Mucosa of descending colon (tissue), 3 donors: ENCODE measurements at regions not wholly inside any gene's neighbourhood (a gene's known extent, or its start where the extent isn't known, plus 50 kb on each side); places are given as distances from the start of the nearest gene placed in this dataset.
"Not testable (repeated sequence)": the region's sequence is repeated elsewhere in the genome, so short reads cannot be mapped to it uniquely, and the experiment has no call there.

Experiments
- ATAC-seq: fragments of 200-7000 bp; cut with Tn5 transposase; one replicate; pipeline ENCODE4 v1.9.1; 2020; ENCODE audit warnings: mild to moderate bottlenecking, moderate library complexity
- DNase-seq, 3 donors: peaks; one replicate each; pipeline ENCODE4 v3.0.0-alpha.2; 2020
- H3K36me3 ChIP-seq: fragments of 200-600 bp; one replicate; pipeline ENCODE4 v1.8.0; 2021; ENCODE audit warnings: low read depth, mild to moderate bottlenecking
- H3K4me1 ChIP-seq: fragments of 200-600 bp; one replicate; pipeline ENCODE4 v1.8.0; 2021; ENCODE audit warnings: low read depth, mild to moderate bottlenecking
- H3K4me3 ChIP-seq: fragments of 200-600 bp; one replicate; pipeline ENCODE4 v1.8.0; 2021; ENCODE audit warnings: mild to moderate bottlenecking
- H3K9me3 ChIP-seq: fragments of 200-600 bp; one replicate; pipeline ENCODE4 v1.8.0; 2021; ENCODE audit warnings: mild to moderate bottlenecking
- intact Hi-C, 2 donors: fragments of 100-400 bp; cut with DNase I in 1 of 2; cut with micrococcal nuclease in 1 of 2; formaldehyde crosslinking; loops; one replicate each; pipeline versions ENCODE4 v1.11.0 to v1.11.1; 2022; cut with DNase I, micrococcal nuclease
- TF ChIP-seq, protein P1 (sequence below): fragments of 200-600 bp; IDR thresholded peaks from one replicate; pipeline ENCODE4 v1.8.0; 2022; ENCODE audit warnings: antibody characterized with exemption, mild to moderate bottlenecking
- donor health status: DM: no; HTN: no; CAD: no; lungs with moderate emphysema.
- donor health status: DM: no; HTN: no; CAD: no.
- donor health status: DM: no; HTN: yes; CAD: no.

DNA sequence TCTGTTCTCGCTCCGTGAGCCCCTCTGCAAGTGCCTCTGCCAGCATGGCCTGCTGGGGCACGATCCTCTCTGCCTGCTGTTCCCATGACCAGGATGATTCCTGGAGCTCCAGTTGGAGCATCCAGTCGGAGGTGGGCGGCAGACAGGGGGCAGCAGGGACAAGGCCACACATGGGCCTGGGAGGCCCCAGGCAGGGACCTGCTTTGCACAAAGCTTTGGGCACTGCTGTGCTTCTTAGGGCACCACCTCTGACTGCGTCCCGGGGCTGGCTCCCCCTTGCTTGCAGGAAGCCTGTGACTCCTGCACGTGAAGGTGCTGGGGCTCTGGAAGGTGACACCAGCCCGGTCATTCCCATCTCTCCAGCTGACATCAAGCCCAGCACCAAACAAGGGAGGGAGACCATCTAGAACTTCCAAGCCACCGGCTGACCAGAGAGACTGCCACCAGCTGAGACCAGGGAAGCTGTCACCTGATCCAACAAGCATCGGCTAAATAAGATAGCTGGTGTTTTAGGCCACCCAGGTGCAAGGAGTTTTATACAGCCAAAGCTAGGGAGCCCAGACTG is 174.8 kb upstream of the FOXD4L5 start:
- intact Hi-C loops = no loop called here
- TF ChIP-seq, protein P1, sequence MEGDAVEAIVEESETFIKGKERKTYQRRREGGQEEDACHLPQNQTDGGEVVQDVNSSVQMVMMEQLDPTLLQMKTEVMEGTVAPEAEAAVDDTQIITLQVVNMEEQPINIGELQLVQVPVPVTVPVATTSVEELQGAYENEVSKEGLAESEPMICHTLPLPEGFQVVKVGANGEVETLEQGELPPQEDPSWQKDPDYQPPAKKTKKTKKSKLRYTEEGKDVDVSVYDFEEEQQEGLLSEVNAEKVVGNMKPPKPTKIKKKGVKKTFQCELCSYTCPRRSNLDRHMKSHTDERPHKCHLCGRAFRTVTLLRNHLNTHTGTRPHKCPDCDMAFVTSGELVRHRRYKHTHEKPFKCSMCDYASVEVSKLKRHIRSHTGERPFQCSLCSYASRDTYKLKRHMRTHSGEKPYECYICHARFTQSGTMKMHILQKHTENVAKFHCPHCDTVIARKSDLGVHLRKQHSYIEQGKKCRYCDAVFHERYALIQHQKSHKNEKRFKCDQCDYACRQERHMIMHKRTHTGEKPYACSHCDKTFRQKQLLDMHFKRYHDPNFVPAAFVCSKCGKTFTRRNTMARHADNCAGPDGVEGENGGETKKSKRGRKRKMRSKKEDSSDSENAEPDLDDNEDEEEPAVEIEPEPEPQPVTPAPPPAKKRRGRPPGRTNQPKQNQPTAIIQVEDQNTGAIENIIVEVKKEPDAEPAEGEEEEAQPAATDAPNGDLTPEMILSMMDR = no peak
- no peak for ATAC-seq

DNA sequence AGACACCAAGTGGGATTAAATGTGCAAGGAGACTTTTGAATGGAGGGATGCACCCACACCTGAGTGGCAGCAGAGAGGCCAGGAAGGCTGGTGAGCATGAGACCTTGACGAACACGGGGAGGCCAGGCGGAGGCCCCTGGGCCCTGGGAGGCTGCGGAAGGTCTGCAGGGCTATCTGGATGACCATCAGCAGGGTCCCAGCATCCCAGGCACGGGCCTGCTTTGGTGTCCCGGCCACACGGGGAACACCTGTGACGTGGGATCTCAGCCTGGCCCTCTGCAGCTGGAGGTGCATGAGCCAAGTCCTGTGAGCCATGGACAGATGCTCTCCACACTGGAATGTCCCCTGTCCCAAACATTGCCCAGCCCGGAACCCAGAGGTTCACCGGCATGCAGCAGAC is 174.0 kb upstream of the FOXD4L5 start:
- Histone ChIP-seq H3K4me1 (no peaks in the 10 kb centered on the region), H3K36me3 (no peaks in the 10 kb centered on the region), H3K9me3 (peaks cover 32% of the 10 kb centered on the region), H3K4me3 (no peak overlapping the region)
- ATAC-seq (no peak), DNase-seq (no peak)
- intact Hi-C loops = no loop called here
- TF ChIP-seq, protein P1 = no peak

More for the DNA sequence above, 174.8 kb upstream of the FOXD4L5 start:
- H3K9me3 ChIP-seq = peaks cover 30% of the 10 kb centered on the region
- H3K4me3 ChIP-seq = no peak overlapping the region
- no peaks in the 10 kb centered on the region for H3K36me3 ChIP-seq
- no peaks in the 10 kb centered on the region for H3K4me1 ChIP-seq
- no peak for DNase-seq

DNA sequence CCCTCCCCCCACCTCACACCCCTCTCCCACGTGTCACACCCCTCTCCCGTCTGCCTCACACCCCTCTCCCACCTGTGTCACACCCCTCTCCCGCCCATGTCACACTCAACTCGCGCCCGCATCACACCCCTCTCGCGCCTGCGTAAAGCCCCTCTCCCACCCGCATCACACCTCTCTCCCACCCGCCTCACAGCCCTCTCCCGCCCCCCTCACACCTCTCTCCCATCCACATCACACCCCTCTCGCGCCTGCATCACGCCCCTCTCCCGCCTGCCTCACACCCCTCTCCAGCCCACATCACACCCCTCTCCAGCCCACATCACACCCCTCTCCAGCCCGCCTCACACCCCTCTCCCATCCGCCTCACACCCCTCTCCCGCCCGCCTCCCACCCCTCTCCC is 173.5 kb upstream of the FOXD4L5 start:
- no peak for ATAC-seq
- H3K9me3 ChIP-seq = peaks cover 35% of the 10 kb centered on the region
- H3K36me3 ChIP-seq = no peaks in the 10 kb centered on the region
- no peak for DNase-seq
- no peaks in the 10 kb centered on the region for H3K4me1 ChIP-seq
- intact Hi-C loops = no loop called here
- no peak overlapping the region for H3K4me3 ChIP-seq
- TF ChIP-seq, protein P1 = no peak

DNA sequence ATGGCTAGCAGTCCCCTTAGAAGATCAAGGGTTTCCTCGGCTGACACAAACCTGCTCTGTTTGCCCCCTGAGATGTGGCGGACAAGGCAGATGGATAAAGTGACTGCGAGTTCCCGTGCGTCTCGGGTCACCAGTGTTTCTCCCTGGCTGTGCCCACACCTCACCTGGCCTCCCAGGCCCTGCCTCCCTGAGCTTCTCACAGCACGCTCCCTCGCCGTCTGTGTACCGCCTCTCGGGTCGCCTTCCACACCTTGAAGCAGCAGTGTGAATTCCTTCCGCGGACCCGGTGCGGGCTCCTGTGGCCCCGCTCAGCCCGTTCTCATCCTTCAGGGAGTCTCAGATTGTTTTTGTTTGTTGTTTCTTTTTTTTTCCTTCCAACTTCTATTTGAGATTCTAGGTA is 172.0 kb upstream of the FOXD4L5 start:
- ATAC-seq, DNase-seq, H3K4me3 ChIP-seq, H3K36me3 ChIP-seq, intact Hi-C loops, H3K4me1 ChIP-seq: not testable (repeated sequence)
- H3K9me3 ChIP-seq = peaks cover 38% of the 10 kb centered on the region

DNA sequence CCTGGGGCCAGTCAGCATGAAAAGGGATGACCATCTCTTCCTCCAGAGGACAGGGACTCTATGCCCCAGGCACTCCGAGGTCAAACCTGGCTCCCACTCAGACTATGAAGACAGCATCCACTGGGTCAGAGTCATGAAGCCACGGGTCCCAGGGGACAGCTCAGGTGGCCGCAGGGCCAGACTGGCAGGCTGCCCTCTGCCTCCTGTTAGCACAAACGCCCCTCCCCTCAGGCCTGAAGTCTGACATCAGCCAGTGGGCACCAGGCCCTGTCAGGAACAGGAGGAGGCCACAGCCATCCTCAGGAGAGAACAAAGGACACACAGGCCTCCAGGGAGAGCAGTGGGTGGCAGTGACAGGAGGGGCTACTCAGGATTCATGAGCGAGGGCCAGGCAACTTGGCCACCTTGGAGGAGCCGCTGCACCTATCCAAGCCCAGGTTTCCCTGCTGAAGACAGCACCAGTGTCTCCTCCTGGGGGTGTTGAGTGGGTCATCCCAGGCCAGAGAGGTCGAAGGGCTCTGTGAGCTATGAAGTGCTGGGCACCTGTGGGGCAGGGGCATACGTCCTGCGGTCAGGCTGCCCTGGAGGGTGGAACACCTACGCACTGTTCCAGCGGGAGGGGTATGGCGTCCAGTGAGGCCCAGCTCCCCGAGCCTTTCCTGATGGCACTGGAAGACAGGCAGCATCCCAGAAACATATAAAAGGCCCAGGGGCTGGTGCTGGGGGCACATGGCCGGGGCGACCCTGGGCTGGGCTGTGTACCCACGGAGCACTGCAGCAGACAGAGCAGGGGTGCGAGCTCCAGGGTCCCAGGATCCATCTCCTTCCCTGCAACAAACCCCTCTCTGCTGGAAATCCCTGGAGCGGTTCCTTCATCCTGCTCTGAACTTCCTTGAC is 171.0 kb upstream of the FOXD4L5 start:
- peaks cover 35% of the 10 kb centered on the region for H3K9me3 ChIP-seq
- intact Hi-C loops, DNase-seq, ATAC-seq, H3K4me1 ChIP-seq, H3K36me3 ChIP-seq, H3K4me3 ChIP-seq: not testable (repeated sequence)

- DNase-seq, H3K4me1 ChIP-seq, H3K4me3 ChIP-seq, H3K36me3 ChIP-seq, intact Hi-C loops, ATAC-seq: not testable (repeated sequence)
- peaks cover 35% of the 10 kb centered on the region for H3K9me3 ChIP-seq
These were observed 170.1 kb upstream of the FOXD4L5 start for GRCh38 chr9:65455136-65455535.

GRCh38 chr9:65454666-65455065 is 169.7 kb upstream of the FOXD4L5 start:
- DNase-seq, H3K36me3 ChIP-seq, intact Hi-C loops, ATAC-seq, H3K4me3 ChIP-seq, H3K4me1 ChIP-seq: not testable (repeated sequence)
- peaks cover 33% of the 10 kb centered on the region for H3K9me3 ChIP-seq

DNA sequence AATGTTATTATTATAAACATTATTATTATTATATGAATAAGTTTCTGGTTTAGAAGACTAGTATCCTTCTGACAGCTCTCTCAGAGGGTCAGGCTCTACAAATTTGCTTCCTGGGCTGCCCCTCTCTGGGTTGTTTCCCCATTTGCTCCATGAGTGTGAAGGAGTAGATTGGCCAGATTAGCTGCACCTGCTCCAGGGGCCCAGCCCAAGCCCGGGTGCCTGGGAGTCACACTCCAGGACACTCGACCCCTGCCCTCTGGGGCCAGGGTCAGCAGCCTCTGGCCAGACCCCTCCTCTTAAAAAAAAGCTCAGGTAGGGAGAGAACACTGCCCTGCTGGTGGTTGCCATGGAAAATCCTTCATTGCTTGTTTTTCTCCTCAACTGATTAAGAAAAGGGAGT is 169.0 kb upstream of the FOXD4L5 start:
- intact Hi-C loops, DNase-seq, H3K4me3 ChIP-seq, ATAC-seq, H3K4me1 ChIP-seq, H3K36me3 ChIP-seq: not testable (repeated sequence)
- peaks cover 32% of the 10 kb centered on the region for H3K9me3 ChIP-seq

DNA sequence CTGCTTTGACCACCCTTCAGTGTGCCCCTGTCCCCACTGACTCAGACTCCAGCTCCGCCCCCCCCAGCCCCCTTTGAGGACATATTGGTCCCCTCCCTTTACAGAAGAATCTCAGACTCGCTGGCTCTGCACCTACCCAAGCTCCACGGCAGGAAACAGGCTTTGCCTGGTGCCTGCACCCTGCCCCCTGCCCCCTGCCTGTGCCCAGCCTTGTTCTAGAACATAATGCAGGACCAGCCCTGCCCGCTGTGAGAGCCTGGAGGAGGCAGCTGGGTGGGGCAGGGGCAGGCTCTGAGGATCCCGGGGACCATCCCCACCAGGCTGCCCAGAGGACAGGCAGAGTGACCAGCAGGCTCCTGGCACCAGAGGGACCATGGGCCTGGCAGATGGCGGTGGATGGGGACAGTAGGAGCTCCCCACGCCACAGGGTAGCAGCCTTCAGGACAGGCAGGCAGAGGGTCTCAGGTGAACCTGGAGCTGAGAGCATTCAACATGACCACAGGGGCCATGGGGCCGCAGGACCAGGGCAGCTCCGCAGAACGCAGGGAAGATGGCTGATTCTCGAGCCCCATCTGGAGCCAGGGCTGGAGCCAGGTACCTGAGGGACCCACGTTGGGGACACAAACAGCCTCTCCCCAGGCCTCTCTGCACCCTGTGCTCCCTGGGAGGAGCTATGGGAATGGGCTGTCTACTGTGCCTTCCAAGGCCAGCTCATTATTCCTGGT is 165.0 kb upstream of the FOXD4L5 start:
- DNase-seq, H3K36me3 ChIP-seq, H3K4me1 ChIP-seq, H3K4me3 ChIP-seq, intact Hi-C loops, ATAC-seq: not testable (repeated sequence)
- H3K9me3 ChIP-seq = peaks cover 36% of the 10 kb centered on the region
